CD4-positive, CD25-positive, alpha-beta regulatory T cell (primary cell): ENCODE measurements at regions not wholly inside any gene's neighbourhood (a gene's known extent, or its start where the extent isn't known, plus 50 kb on each side); places are given as distances from the start of the nearest gene placed in this dataset.

Experiments used
- ATAC-seq, 2 donors: fragments of 150-1000 bp; cut with Tn5 transposase; one replicate each; pipeline ENCODE4 v1.10.0; 2021; ENCODE audit warnings: low read depth in 2 of 2, moderate number of reproducible peaks in 2 of 2, moderate library complexity in 1 of 2
- DNase-seq, 3 donors: peaks; one replicate each; pipeline versions ENCODE4 v3.0.0 to v3.0.0-alpha.2; 2012 to 2022; ENCODE audit warnings: mixed read lengths in 1 of 3
- H3K27ac ChIP-seq: one replicate; pipeline ENCODE4 v1.7.0; 2013; ENCODE audit warnings: mild to moderate bottlenecking, low read length; ENCODE audit not compliant: insufficient read depth, poor library complexity, severe bottlenecking
- H3K27me3 ChIP-seq: one replicate; pipeline ENCODE4 v1.7.0; 2013; ENCODE audit warnings: low read length; ENCODE audit not compliant: control insufficient read depth, insufficient read depth
- H3K36me3 ChIP-seq: one replicate; pipeline ENCODE4 v1.7.0; 2013; ENCODE audit warnings: mild to moderate bottlenecking, low read length, moderate library complexity; ENCODE audit not compliant: control insufficient read depth, insufficient read depth
- H3K4me1 ChIP-seq: 2 replicates; pipeline ENCODE4 v1.7.0; 2013; ENCODE audit warnings: mild to moderate bottlenecking, low read length; ENCODE audit not compliant: insufficient read depth, control insufficient read depth, poor library complexity, severe bottlenecking
- H3K4me3 ChIP-seq: one replicate; pipeline ENCODE4 v1.7.0; 2013; ENCODE audit warnings: low read depth, mild to moderate bottlenecking, low read length, moderate library complexity
- H3K9me3 ChIP-seq, 2 experiments: 1 replicate in 1 of 2; 2 replicates in 1 of 2; pipeline ENCODE4 v1.7.0; 2013; ENCODE audit warnings: low read length in 2 of 2, mild to moderate bottlenecking in 1 of 2, moderate library complexity in 1 of 2; ENCODE audit not compliant: control insufficient read depth in 2 of 2
- H3K27ac Mint-ChIP-seq, 3 donors: one replicate each; pipeline ENCODE4 v1.8.0; 2020 to 2022; ENCODE audit warnings: mild to moderate bottlenecking in 3 of 3, mixed read lengths in 3 of 3, moderate library complexity in 2 of 3
- H3K27me3 Mint-ChIP-seq: one replicate; pipeline ENCODE4 v1.8.0; 2022; ENCODE audit warnings: mild to moderate bottlenecking, mixed read lengths
- H3K36me3 Mint-ChIP-seq: one replicate; pipeline ENCODE4 v1.8.0; 2020; ENCODE audit warnings: mixed read lengths
- H3K4me1 Mint-ChIP-seq, 4 donors: one replicate each; pipeline ENCODE4 v1.8.0; 2020 to 2022; ENCODE audit warnings: mixed read lengths in 4 of 4, mild to moderate bottlenecking in 1 of 4
- H3K4me3 Mint-ChIP-seq, 4 donors: one replicate each; pipeline ENCODE4 v1.8.0; 2020 to 2022; ENCODE audit warnings: mild to moderate bottlenecking in 4 of 4, mixed read lengths in 4 of 4, moderate library complexity in 3 of 4
- H3K9me3 Mint-ChIP-seq, 7 donors: one replicate each; pipeline ENCODE4 v1.8.0; 2020 to 2022; ENCODE audit warnings: mixed read lengths in 7 of 7, mild to moderate bottlenecking in 3 of 7, moderate library complexity in 2 of 7

DNA sequence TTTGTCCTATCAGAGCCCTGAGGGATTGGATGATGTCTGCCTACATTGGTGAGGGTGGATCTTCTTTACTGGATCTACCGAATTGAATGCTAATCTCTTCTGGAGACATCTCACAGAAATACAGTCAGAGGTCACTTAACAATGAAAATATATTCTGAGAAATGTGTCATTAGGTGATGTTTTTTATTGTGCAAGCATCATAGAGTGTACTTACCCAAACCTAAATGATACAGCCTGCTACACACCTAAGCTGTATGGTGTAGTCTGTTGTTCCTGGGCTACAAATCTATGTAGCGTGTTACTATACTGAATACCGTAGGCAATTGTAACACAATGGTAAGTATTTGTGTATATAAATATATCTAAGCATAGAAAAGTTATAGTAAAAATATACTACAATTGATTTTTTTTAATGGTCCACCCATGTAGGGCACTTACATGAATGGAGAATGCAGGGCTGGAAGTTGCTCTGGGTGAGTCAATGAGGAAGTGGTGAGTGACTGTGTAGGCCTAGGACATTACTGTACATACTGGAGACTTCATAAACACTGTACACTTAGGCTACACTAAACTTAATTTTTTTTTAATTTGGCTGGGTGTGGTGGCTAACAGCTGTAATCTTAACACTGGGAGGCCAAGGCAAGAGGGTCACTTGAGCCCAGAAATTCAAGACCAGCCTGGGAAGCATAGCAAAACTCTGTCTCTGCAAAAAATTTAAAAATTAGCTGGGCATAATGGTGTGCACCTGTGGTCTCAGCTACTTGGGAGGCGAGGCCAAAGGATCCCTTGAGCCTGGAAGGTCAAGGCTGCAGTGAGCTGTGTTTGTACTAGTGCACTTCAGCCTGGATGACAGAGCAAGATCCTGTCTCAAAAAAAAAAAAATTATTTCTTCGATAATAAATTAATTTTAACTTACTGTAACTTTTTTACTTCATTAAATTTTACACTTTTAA, 226.3 kb upstream of the UBE2E3 start:
- Histone ChIP-seq H3K4me1 (no peaks in the 10 kb centered on the region), H3K9me3 (no peaks in the 10 kb centered on the region), H3K27me3 (no peaks in the 10 kb centered on the region), H3K27ac (no peak overlapping the region), H3K36me3 (no peaks in the 10 kb centered on the region), H3K4me3 (no peak overlapping the region)
- no peak for DNase-seq
- Mint-ChIP-seq H3K36me3 (no peaks in the 10 kb centered on the region), H3K4me3 (no peak overlapping the region), H3K27me3 (no peaks in the 10 kb centered on the region), H3K4me1 (no peaks in the 10 kb centered on the region), H3K9me3 (peaks cover 0 to 3% (median 0%) of the 10 kb centered on the region in 7 donors), H3K27ac (no peak overlapping the region)
- no peak for ATAC-seq

GRCh38 chr2:180751306-180751920, 229.0 kb upstream of the UBE2E3 start:
- Histone ChIP-seq H3K9me3 (no peaks in the 10 kb centered on the region), H3K27me3 (no peaks in the 10 kb centered on the region), H3K4me3 (no peak overlapping the region), H3K27ac (no peak overlapping the region), H3K36me3 (no peaks in the 10 kb centered on the region), H3K4me1 (no peaks in the 10 kb centered on the region)
- no peak for ATAC-seq
- H3K4me3 Mint-ChIP-seq, result no peak overlapping the region
- no peaks in the 10 kb centered on the region for H3K36me3 Mint-ChIP-seq
- H3K27me3 Mint-ChIP-seq, result no peaks in the 10 kb centered on the region
- no peak for DNase-seq
- no peak overlapping the region for H3K27ac Mint-ChIP-seq
- H3K9me3 Mint-ChIP-seq, result peaks cover 0 to 5% (median 0%) of the 10 kb centered on the region in 7 donors
- no peaks in the 10 kb centered on the region for H3K4me1 Mint-ChIP-seq

GRCh38 chr2:180747728-180748127, 232.7 kb upstream of the UBE2E3 start:
- DNase-seq (no peak), ATAC-seq (no peak)
- H3K27ac Mint-ChIP-seq, result no peak overlapping the region
- no peak overlapping the region for H3K27ac ChIP-seq
- peaks cover 0 to 5% (median 1%) of the 10 kb centered on the region in 7 donors for H3K9me3 Mint-ChIP-seq
- no peaks in the 10 kb centered on the region for H3K27me3 ChIP-seq
- no peak overlapping the region for H3K4me3 Mint-ChIP-seq
- no peaks in the 10 kb centered on the region for H3K9me3 ChIP-seq
- no peaks in the 10 kb centered on the region for H3K27me3 Mint-ChIP-seq
- no peaks in the 10 kb centered on the region for H3K4me1 Mint-ChIP-seq
- H3K36me3 Mint-ChIP-seq, result no peaks in the 10 kb centered on the region
- no peaks in the 10 kb centered on the region for H3K36me3 ChIP-seq
- no peaks in the 10 kb centered on the region for H3K4me1 ChIP-seq
- no peak overlapping the region for H3K4me3 ChIP-seq

GRCh38 chr2:180743401-180743800, 237.0 kb upstream of the UBE2E3 start:
- Histone ChIP-seq H3K36me3 (no peaks in the 10 kb centered on the region), H3K4me3 (no peak overlapping the region), H3K4me1 (no peaks in the 10 kb centered on the region), H3K27ac (no peak overlapping the region), H3K27me3 (no peaks in the 10 kb centered on the region), H3K9me3 (no peaks in the 10 kb centered on the region)
- Mint-ChIP-seq H3K4me3 (no peak overlapping the region), H3K36me3 (no peaks in the 10 kb centered on the region), H3K4me1 (no peaks in the 10 kb centered on the region), H3K9me3 (peaks cover 0 to 3% (median 0%) of the 10 kb centered on the region in 7 donors), H3K27ac (no peak overlapping the region), H3K27me3 (no peaks in the 10 kb centered on the region)
- no peak for DNase-seq
- ATAC-seq, result no peak

GRCh38 chr2:180742801-180743200, 237.6 kb upstream of the UBE2E3 start:
- no peaks in the 10 kb centered on the region for H3K36me3 ChIP-seq
- no peaks in the 10 kb centered on the region for H3K27me3 ChIP-seq
- Mint-ChIP-seq H3K27ac (no peak overlapping the region), H3K4me3 (no peak overlapping the region), H3K9me3 (peaks cover 0 to 4% (median 0%) of the 10 kb centered on the region in 7 donors), H3K36me3 (no peaks in the 10 kb centered on the region), H3K4me1 (no peaks in the 10 kb centered on the region), H3K27me3 (no peaks in the 10 kb centered on the region)
- no peak overlapping the region for H3K27ac ChIP-seq
- no peaks in the 10 kb centered on the region for H3K4me1 ChIP-seq
- no peaks in the 10 kb centered on the region for H3K9me3 ChIP-seq
- no peak overlapping the region for H3K4me3 ChIP-seq
- no peak for ATAC-seq
- no peak for DNase-seq

DNA sequence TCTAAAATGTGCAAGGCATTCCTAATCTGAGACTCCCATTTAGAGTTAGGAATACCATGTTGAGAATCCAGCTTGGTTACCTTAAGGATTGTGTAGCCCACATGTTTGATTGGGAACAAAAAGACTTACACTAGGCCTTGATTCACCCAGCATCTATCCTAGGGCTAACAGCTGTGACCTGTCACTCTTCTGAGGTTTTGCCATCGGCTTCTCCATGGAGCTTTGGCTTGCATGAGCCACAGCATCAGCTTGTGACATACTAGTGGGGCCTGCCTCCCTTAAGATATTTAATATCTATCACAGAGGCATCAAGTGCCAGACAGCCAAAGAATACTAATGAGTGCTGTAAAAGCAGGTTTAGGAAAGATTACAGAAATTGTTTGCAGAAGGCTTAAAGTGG, 241.3 kb upstream of the UBE2E3 start:
- Mint-ChIP-seq H3K4me3 (no peak overlapping the region), H3K4me1 (no peaks in the 10 kb centered on the region), H3K36me3 (no peaks in the 10 kb centered on the region), H3K27me3 (no peaks in the 10 kb centered on the region), H3K27ac (no peak overlapping the region), H3K9me3 (peaks cover 0 to 2% (median 0%) of the 10 kb centered on the region in 7 donors)
- DNase-seq (no peak), ATAC-seq (no peak)
- Histone ChIP-seq H3K36me3 (no peaks in the 10 kb centered on the region), H3K27me3 (no peaks in the 10 kb centered on the region), H3K4me3 (no peak overlapping the region), H3K27ac (no peak overlapping the region), H3K9me3 (no peaks in the 10 kb centered on the region), H3K4me1 (no peaks in the 10 kb centered on the region)

DNA sequence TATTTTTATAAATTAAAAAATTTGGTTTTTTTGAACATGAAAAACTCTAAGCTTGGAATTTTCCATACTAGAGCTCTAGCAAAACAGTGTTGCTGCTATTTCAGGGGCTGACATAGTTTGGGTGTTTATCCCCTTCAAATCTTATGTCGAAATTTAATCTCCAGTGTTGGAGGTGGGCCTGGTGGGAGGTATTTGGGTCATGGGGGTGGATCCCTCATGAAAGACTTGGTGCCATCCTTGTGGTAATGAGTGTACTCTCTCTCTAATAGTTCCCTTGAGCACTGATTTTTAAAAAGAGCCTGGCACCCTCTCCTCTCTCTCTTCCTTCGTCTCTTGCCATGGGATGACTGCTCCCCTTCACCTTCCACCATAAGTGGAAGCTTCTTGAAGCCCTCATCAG, 244.6 kb upstream of the UBE2E3 start:
- DNase-seq (no peak), ATAC-seq (no peak)
- H3K4me1 ChIP-seq, result no peaks in the 10 kb centered on the region
- no peaks in the 10 kb centered on the region for H3K4me1 Mint-ChIP-seq
- no peak overlapping the region for H3K27ac ChIP-seq
- H3K9me3 ChIP-seq, result no peaks in the 10 kb centered on the region
- no peak overlapping the region for H3K4me3 ChIP-seq
- H3K4me3 Mint-ChIP-seq, result no peak overlapping the region
- no peaks in the 10 kb centered on the region for H3K36me3 ChIP-seq
- H3K36me3 Mint-ChIP-seq, result no peaks in the 10 kb centered on the region
- H3K9me3 Mint-ChIP-seq, result peaks cover 0 to 3% (median 0%) of the 10 kb centered on the region in 7 donors
- H3K27me3 ChIP-seq, result no peaks in the 10 kb centered on the region
- no peaks in the 10 kb centered on the region for H3K27me3 Mint-ChIP-seq
- H3K27ac Mint-ChIP-seq, result no peak overlapping the region
